DMS53 treated with DMSO at 0.1 percent for 48 hours (cell line): ENCODE measurements at regions not wholly inside any gene's neighbourhood (a gene's known extent, or its start where the extent isn't known, plus 50 kb on each side); places are given as distances from the start of the nearest gene placed in this dataset.

Source experiments
- DNase-seq: peaks from one replicate; lab custom pipeline; 2025; ENCODE audit not compliant: unreplicated experiment; lab: John Stamatoyannopoulos, UW

GRCh38 chr3:34175636-34176176 is 377.3 kb downstream of the PDCD6IP start:
- no peak for DNase-seq

GRCh38 chr3:34176723-34177122 is 378.3 kb downstream of the PDCD6IP start:
- no peak for DNase-seq

GRCh38 chr3:34178415-34178814 is 380.0 kb downstream of the PDCD6IP start:
- no peak for DNase-seq

DNA sequence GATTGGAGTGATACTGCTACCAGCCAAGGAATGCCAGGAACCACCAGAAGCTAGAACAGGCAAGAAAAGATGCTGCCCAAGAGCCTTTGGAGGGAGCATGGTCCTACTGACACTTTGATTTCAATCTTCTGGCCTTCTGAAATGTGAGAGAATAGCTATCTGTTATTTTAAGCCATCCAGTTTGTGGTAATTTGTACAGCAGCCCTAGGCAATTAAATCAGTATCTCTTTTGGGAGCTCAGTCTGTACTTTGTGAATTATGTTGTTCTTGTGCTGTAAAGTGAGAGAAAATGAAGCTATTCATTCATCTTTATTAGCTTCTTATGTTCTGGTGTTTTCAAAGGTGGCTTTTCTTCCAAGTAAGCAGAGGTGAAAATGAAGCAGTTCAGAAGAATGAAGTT is 381.3 kb downstream of the PDCD6IP start:
- DNase-seq = no peak

GRCh38 chr3:34180532-34180931 is 382.1 kb downstream of the PDCD6IP start:
- no peak for DNase-seq

- DNase-seq = no peak
These were observed 384.7 kb downstream of the PDCD6IP start for GRCh38 chr3:34183114-34183513.

DNA sequence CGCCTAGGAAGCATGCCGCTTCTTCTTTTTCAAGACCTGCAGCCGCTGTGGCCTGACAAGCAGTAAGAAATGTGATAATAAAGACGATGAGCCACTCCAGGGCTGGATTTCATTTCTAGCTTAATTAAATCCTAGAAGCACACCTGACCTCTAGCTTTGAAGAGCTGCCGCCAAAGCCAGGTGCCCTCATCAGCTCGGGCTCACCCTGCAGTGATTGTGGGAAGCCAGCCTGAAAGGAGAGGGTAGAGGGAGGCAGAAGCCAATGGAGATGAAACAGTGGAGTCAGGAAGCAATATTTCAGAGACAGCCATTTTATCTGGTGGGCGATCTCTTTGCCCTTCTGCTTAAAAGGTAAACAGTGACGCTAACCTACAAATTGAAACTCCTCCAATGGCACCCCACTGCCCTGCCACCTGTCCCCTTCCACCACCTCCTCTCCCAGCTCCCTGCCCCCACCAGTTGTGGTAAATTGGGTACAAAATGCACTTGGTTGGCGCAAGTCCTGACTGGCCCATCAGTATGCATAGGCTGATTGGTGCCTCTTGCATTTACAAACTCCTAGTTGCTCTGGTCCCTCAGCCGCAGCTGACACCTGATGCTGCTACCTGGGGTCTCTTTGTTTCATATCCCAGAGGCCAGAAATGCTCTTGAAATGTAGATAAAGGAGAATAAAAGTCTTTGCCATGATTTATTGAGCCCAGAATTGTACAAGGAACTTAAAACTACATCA is 385.3 kb downstream of the PDCD6IP start:
- DNase-seq = no peak

DNA sequence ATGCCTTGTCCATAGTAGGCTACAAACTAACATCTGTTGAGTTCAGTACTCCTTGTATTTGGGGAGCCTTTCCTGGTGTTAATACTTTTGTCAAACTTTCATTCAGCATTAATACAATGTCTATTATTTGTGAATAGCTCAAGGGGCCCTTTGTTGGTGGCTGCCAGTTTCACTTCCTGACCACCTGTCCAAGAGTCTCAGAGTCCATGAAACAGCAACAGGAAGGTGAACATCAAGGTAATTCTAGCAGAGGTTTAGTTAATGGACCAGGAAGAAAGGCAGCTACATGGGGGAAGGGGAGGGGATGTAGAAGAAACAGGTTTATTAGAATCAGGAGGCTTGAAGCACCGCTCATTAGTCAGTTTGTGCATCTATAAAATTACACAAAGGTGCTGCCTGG is 386.9 kb downstream of the PDCD6IP start:
- no peak for DNase-seq

- no peak for DNase-seq
These were observed 390.7 kb downstream of the PDCD6IP start for GRCh38 chr3:34189133-34189532.

- no peak for DNase-seq
These were observed 398.5 kb downstream of the PDCD6IP start for GRCh38 chr3:34196914-34197313.

- DNase-seq = no peak
These were observed 399.9 kb downstream of the PDCD6IP start for GRCh38 chr3:34198309-34198708.

DNA sequence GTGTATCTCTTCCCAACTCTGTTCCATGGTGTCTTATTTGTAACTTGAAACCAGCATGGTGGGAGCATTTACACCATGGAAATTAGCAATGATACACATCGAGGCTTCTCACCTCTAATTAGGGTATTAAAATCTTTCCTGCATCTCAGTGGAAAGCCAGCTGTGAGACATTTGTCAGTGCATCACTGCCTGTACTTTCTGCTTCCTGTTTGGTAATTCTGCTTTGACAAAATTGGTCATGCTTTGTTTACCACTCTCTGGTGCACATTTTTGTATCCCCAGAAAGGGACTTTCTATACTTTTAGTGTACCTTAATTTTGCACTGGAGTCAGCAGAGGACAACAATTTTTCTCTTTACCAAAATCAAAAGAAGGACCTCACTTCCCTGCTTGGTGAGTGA is 402.1 kb downstream of the PDCD6IP start:
- no peak for DNase-seq

DNA sequence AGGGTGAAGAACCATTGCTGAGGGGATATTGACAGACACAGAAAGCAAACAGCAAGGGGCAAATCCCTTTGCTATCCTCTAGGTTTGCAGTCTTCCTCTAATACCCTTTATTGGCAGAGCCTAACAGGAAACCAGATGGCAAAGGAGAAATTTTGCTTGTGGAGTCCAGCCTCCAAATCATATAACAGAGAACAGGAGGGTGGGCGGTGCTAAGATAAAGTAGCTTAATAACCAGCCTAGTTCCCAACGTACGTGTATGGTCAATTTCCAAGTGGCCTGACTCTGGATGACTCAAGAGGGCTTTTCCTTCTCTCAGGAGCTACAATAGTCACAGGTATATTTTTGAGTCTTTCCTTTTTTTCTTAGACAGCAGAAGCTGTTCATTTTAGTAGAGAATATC is 404.5 kb downstream of the PDCD6IP start:
- no peak for DNase-seq

DNA sequence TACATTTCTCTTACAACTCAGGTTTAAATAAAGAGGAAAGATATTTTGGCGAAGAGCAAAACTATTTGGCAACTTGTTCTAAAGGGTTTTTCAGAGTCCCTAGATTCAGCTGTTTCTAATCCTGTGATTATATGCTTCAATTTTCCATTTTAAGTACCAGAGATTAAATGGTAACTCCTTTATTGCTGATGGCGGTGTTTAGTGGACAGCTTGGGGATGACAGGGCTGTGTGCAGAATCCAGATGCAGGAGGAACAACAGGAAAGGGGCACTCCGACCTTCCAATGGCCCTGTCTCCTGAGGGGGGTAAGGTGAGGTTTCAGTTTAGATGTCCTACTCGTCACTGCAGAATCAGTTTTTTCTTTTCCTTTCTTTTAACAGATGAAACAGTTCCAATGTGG is 405.0 kb downstream of the PDCD6IP start:
- DNase-seq = no peak

GRCh38 chr3:34207002-34207401 is 408.6 kb downstream of the PDCD6IP start:
- DNase-seq = no peak

DNA sequence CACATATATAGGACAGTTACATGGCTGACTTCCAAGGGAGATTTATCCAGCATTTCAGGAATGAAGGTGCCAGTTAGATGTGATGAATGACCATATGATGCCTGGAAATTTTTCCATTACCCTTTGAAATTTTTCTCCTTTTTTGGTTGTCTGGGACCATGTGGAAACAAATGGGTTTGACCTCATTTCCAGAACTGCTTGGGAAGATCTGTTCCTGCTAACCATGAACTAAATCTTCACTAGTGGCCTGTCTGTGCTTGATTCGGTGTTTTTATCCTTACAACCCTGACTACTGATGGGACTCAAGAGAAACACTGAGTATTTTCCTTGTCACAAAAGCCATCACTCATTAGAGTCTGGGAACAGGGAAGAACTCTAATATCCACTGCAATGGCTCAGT is 409.4 kb downstream of the PDCD6IP start:
- DNase-seq = no peak

- DNase-seq = no peak
These were observed 413.7 kb downstream of the PDCD6IP start for GRCh38 chr3:34212175-34212574.

- no peak for DNase-seq
These were observed 414.2 kb downstream of the PDCD6IP start for GRCh38 chr3:34212656-34213055.

DNA sequence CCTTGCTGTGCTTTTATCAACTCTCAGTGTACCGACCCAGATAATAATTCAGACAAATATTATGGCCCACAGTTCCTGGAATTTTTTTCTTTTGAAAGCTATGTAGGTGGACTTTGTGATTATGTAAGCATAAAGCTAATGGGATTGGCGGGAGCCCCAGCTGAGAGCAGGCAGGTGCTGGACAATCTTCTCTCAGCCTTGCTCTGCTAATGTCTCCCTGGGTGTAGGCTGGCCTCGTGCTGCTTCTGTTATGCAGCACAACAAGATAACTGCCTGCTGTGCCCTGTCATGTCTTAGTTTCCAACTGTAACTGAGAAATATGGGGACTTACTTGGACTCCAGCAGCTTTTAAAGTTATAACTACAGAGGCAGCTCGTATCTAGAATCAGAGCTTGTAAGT is 415.0 kb downstream of the PDCD6IP start:
- no peak for DNase-seq

DNA sequence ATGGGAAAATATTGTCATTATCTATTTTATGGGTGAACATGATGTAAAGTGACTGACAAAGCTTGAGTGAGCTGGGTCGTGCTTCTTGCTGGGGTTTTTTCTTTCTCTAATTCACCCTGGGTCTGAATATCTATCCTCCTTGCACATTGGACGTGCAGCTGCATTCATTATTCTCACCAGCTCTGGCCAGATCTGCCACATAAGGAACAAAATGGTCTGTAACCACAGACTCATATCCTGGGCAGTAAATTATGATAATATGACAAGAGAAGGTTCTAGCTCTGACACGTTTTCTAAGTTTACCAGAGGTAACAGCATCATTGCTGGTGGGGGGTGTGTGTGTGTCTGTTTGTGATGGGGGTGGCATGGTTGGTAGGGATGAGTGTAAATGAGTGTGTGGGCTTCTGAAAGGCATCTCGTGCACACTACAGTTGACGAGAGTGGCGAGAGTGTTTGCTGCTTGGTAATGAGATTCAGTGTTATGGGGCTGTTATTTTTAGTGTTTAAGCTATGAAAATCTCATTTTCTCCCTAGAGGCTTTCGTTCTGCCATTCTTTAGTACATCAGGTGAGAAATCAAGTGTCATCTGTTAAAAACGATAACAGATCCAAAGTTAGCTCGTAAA is 418.4 kb downstream of the PDCD6IP start:
- DNase-seq = no peak

GRCh38 chr3:34218706-34219385 is 420.4 kb downstream of the PDCD6IP start:
- no peak for DNase-seq

DNA sequence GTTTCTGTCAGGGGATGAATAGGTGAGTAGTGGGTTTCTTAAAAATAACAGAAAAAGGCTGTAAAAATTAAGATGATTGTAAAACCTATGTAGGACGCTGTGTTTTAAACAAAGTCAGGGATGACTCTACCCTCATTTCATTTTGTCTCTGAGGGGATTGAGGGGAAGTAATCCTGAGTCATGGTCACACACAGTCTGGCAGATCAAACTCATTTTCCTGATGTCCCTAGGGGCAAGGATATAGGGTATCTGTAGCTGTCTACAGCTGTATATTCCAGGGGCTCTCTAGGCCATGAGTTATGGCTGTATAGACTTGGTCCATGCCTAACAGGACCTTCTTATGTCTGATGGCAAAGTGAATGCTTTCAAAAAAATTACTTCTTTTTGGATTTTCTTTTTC is 421.1 kb downstream of the PDCD6IP start:
- no peak for DNase-seq
